Loucy (cell line): ENCODE measurements at regions not wholly inside any gene's neighbourhood (a gene's known extent, or its start where the extent isn't known, plus 50 kb on each side); places are given as distances from the start of the nearest gene placed in this dataset.
A peak's percentile ranks its signal among the peaks of the same experiment; 100 is the strongest.

Experiments used
- H2AFZ ChIP-seq: fragments of 200-600 bp; sonication (generic); 2 replicates; pipeline ENCODE4 v1.6.0; 2016; ENCODE audit warnings: antibody characterized with exemption, mild to moderate bottlenecking, low read length, moderate library complexity
- H3F3A ChIP-seq: fragments of 200-600 bp; 2 replicates; pipeline ENCODE4 v1.6.0; 2016; ENCODE audit warnings: antibody characterized with exemption, low read depth, mild to moderate bottlenecking
- H3K27me3 ChIP-seq: fragments of 200-600 bp; sonication (generic); 2 replicates; pipeline ENCODE4 v1.6.1; 2014; ENCODE audit warnings: low read length, mild to moderate bottlenecking; ENCODE audit not compliant: insufficient read depth, poor library complexity, severe bottlenecking
- H3K36me3 ChIP-seq: fragments of 200-600 bp; sonication (generic); 2 replicates; pipeline ENCODE4 v1.6.1; 2016; ENCODE audit warnings: low read length; ENCODE audit not compliant: insufficient read depth
- H3K4me1 ChIP-seq: fragments of 200-600 bp; sonication (generic); 2 replicates; pipeline ENCODE4 v1.5.1; 2014; ENCODE audit warnings: low read length, mild to moderate bottlenecking; ENCODE audit not compliant: insufficient read depth, poor library complexity, severe bottlenecking
- H3K4me2 ChIP-seq: fragments of 200-600 bp; sonication (generic); 2 replicates; pipeline ENCODE4 v1.6.0; 2014; ENCODE audit warnings: antibody characterized with exemption, low read length, low read depth, mild to moderate bottlenecking; ENCODE audit not compliant: poor library complexity, severe bottlenecking
- H3K4me3 ChIP-seq: fragments of 200-600 bp; sonication (generic); 2 replicates; pipeline ENCODE4 v1.5.1; 2014; ENCODE audit warnings: low read length, mild to moderate bottlenecking, mixed read lengths; ENCODE audit not compliant: poor library complexity, severe bottlenecking
- H3K79me2 ChIP-seq: fragments of 200-600 bp; sonication (generic); 2 replicates; pipeline ENCODE4 v1.6.1; 2014; ENCODE audit warnings: low read length; ENCODE audit not compliant: insufficient read depth
- H3K9ac ChIP-seq: fragments of 200-600 bp; sonication (generic); 2 replicates; pipeline ENCODE4 v1.6.0; 2014; ENCODE audit warnings: mild to moderate bottlenecking, low read depth, low read length, moderate library complexity; ENCODE audit not compliant: poor library complexity, severe bottlenecking
- H3K9me2 ChIP-seq: fragments of 200-600 bp; sonication (generic); replicated peaks from 2 replicates; pipeline ENCODE4 v1.6.1; 2016; ENCODE audit warnings: low read depth, low read length, mixed read lengths
- H3K9me3 ChIP-seq: fragments of 200-600 bp; sonication (generic); 2 replicates; pipeline ENCODE4 v1.6.1; 2014; ENCODE audit warnings: mild to moderate bottlenecking, antibody characterized with exemption, low read length, low read depth; ENCODE audit not compliant: insufficient read depth
- H4K20me1 ChIP-seq: fragments of 200-600 bp; sonication (generic); 2 replicates; pipeline ENCODE4 v1.6.0; 2014; ENCODE audit warnings: antibody characterized with exemption, low read length, mild to moderate bottlenecking; ENCODE audit not compliant: insufficient read depth, poor library complexity, severe bottlenecking
- CTCF ChIP-seq: fragments of 200-600 bp; sonication (generic); conservative IDR thresholded peaks from 2 replicates; pipeline ENCODE4 v1.5.1; 2014; ENCODE audit warnings: mild to moderate bottlenecking, antibody characterized with exemption, low read length
- EZH2phosphoT487 ChIP-seq: fragments of 200-600 bp; IDR thresholded peaks from 2 replicates; pipeline ENCODE4 v1.6.1; 2018; ENCODE audit warnings: antibody characterized with exemption, mild to moderate bottlenecking, moderate library complexity, borderline replicate concordance

GRCh38 chr12:39685854-39686657 lies 66.5 kb upstream of the ABCD2 start:
- TF ChIP-seq EZH2phosphoT487, result no peak
- no peak for TF ChIP-seq CTCF
- H4K20me1 ChIP-seq, result no peaks in the 10 kb centered on the region
- no peaks in the 10 kb centered on the region for H3K4me1 ChIP-seq
- H3K79me2 ChIP-seq, result no peaks in the 10 kb centered on the region
- H3K27me3 ChIP-seq, result no peaks in the 10 kb centered on the region
- no peak overlapping the region for H3K9ac ChIP-seq
- H3K9me2 ChIP-seq, result no peaks in the 10 kb centered on the region
- H3K9me3 ChIP-seq, result no peaks in the 10 kb centered on the region
- no peak overlapping the region for H2AFZ ChIP-seq
- H3F3A ChIP-seq, result no peaks in the 10 kb centered on the region
- H3K36me3 ChIP-seq, result no peaks in the 10 kb centered on the region
- no peak overlapping the region for H3K4me3 ChIP-seq
- H3K4me2 ChIP-seq, result no peak overlapping the region

GRCh38 chr12:39682689-39683477 lies 63.3 kb upstream of the ABCD2 start:
- Histone ChIP-seq H3K4me1 (no peaks in the 10 kb centered on the region), H3K36me3 (no peaks in the 10 kb centered on the region), H3K9ac (peak overlapping the region; percentile 27), H3K27me3 (no peaks in the 10 kb centered on the region), H3K9me2 (no peaks in the 10 kb centered on the region), H3K9me3 (no peaks in the 10 kb centered on the region), H3K4me2 (peak overlapping the region; percentile 65), H3F3A (no peaks in the 10 kb centered on the region), H3K4me3 (peak overlapping the region; percentile 66), H2AFZ (peak overlapping the region; percentile 93), H4K20me1 (no peaks in the 10 kb centered on the region), H3K79me2 (no peaks in the 10 kb centered on the region)
- TF ChIP-seq CTCF, result no peak
- TF ChIP-seq EZH2phosphoT487, result no peak

- Histone ChIP-seq H3K9me3 (peaks cover 10% of the 10 kb centered on the region; the same call in 1 of the 2 replicates), H3K79me2 (no peaks in the 10 kb centered on the region), H2AFZ (no peak overlapping the region), H3F3A (no peaks in the 10 kb centered on the region), H3K4me3 (no peak overlapping the region), H3K36me3 (no peaks in the 10 kb centered on the region), H3K4me1 (no peaks in the 10 kb centered on the region), H3K9ac (no peak overlapping the region), H3K27me3 (no peaks in the 10 kb centered on the region), H4K20me1 (no peaks in the 10 kb centered on the region), H3K9me2 (no peaks in the 10 kb centered on the region), H3K4me2 (no peak overlapping the region)
- TF ChIP-seq EZH2phosphoT487, result no peak
- 0 out of 2 replicates have a peak, but pooled peaks have one; percentile 14 for TF ChIP-seq CTCF
Observed at GRCh38 chr12:39675263-39675662, 55.7 kb upstream of the ABCD2 start.
